ENCODE measurements at regions not wholly inside any gene's neighbourhood (a gene's known extent, or its start where the extent isn't known, plus 50 kb on each side); places are given as distances from the start of the nearest gene placed in this dataset.

GRCh38 chr6:122238861-122239260, 160.6 kb upstream of the HSF2 start:
- TF ChIP-seq CTCF (IDR thresholded peaks at IDR 0.05) (no peak), ZFX (IDR thresholded peaks at IDR 0.05; ENCODE audit: borderline replicate concordance) (no peak)
